Pons (tissue), 1 donor: ENCODE measurements at regions not wholly inside any gene's neighbourhood (a gene's known extent, or its start where the extent isn't known, plus 50 kb on each side); places are given as distances from the start of the nearest gene placed in this dataset.

Source experiments
- DNase-seq: peaks from one replicate; pipeline ENCODE4 v3.0.0-alpha.2; 2016; ENCODE audit warnings: low spot score

DNA sequence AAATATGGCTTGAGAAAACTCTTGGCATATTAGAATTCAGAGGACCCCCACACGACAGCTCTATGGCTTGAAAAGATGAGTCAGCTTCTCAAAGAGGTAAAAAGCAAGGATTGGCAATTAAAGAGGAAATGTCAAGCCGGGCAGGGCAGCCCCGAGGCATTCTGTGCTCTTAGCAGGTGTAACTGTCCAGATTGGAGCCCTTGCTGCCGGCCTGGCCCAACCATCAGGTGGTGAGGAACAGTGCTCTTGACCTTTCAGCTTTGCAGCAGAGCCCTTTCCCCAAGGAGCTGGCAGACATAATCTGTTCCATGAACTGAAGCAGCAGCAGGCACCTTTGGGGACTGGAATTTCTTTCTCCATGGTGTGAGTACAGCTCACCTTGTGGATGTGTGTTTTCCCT, 287.8 kb downstream of the UTP18 start:
- no peak for DNase-seq

GRCh38 chr17:51555153-51555552, 294.8 kb downstream of the UTP18 start:
- no peak for DNase-seq

- no peak for DNase-seq
These were observed 299.4 kb downstream of the UTP18 start for GRCh38 chr17:51559778-51560177.

DNA sequence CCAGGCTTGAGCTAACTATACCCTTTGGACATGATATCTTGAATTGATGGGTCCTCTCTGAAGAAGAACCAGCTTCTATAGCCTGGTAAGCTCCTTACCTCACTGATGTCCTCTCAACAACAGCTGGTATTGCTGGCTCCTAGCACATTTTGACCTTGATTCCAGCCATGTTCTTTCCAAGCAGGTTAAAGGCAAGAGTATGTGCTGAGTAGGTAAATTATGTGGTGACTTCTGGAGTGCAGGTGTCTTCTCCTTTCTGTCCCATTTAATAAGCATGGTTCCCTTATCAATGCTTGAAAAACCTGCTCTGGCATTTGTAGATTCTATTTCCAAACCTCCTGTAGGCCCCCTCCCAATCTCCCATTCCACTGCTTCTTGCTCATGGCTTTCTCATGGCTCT, 300.1 kb downstream of the UTP18 start:
- no peak for DNase-seq

DNA sequence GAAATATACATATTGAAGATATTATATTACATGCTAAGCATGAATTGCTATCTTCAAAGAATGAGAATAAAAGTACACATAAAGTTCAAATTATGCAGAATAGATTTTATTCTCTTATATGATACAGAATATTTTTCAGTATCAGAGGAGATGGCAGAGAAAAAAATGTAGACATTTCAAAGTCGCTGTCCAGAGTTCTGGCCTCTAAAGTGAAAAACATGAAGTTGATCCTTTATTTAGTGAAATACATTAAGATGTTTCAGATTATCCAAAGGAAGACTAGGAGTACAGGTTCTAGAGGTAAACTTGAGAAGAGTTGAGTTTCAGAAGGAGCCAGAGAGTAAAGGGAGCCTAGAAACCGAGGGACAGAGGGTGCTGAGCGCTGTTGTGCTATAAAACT, 303.6 kb downstream of the UTP18 start:
- no peak for DNase-seq

- no peak for DNase-seq
These were observed 311.8 kb downstream of the UTP18 start for GRCh38 chr17:51572115-51572514.
